GM19397 (cell line): ENCODE measurements at regions not wholly inside any gene's neighbourhood (a gene's known extent, or its start where the extent isn't known, plus 50 kb on each side); places are given as distances from the start of the nearest gene placed in this dataset.
"Not testable (repeated sequence)": the region's sequence is repeated elsewhere in the genome, so short reads cannot be mapped to it uniquely, and the experiment has no call there.

Experiments
- ATAC-seq: cut with Tn5 transposase; IDR thresholded peaks from one replicate; pipeline ENCODE4 v1.9.1; 2021; ENCODE audit warnings: mild to moderate bottlenecking, moderate library complexity; ENCODE audit not compliant: unreplicated experiment

- ATAC-seq, result no peak
These were observed 117.5 kb upstream of the HGF start for GRCh38 chr7:81887098-81888090.

- ATAC-seq, result no peak
These were observed 116.4 kb upstream of the HGF start for GRCh38 chr7:81886211-81886764.

GRCh38 chr7:81884817-81885216 lies 115.0 kb upstream of the HGF start:
- ATAC-seq, result no peak

GRCh38 chr7:81883801-81884393 lies 114.0 kb upstream of the HGF start:
- no peak for ATAC-seq

- no peak for ATAC-seq
These were observed 112.2 kb upstream of the HGF start for GRCh38 chr7:81882086-81882485.

GRCh38 chr7:81877890-81878289 lies 108.0 kb upstream of the HGF start:
- ATAC-seq, result no peak

- no peak for ATAC-seq
These were observed 103.7 kb upstream of the HGF start for GRCh38 chr7:81873559-81873958.

- ATAC-seq, result no peak
These were observed 101.9 kb upstream of the HGF start for GRCh38 chr7:81871606-81872265.

- no peak for ATAC-seq
These were observed 100.8 kb upstream of the HGF start for GRCh38 chr7:81870608-81871007.

- ATAC-seq, result no peak
These were observed 99.8 kb upstream of the HGF start for GRCh38 chr7:81869670-81870069.

- ATAC-seq, result no peak
These were observed 95.9 kb upstream of the HGF start for GRCh38 chr7:81865754-81866153.

- no peak for ATAC-seq
These were observed 89.6 kb upstream of the HGF start for GRCh38 chr7:81859433-81859832.

GRCh38 chr7:81858820-81859219 lies 89.0 kb upstream of the HGF start:
- not testable (repeated sequence) for ATAC-seq

GRCh38 chr7:81857385-81857784 lies 87.5 kb upstream of the HGF start:
- ATAC-seq, result no peak

GRCh38 chr7:81854518-81854917 lies 84.7 kb upstream of the HGF start:
- ATAC-seq, result no peak

GRCh38 chr7:81852701-81853100 lies 82.9 kb upstream of the HGF start:
- no peak for ATAC-seq

- ATAC-seq, result no peak
These were observed 81.6 kb upstream of the HGF start for GRCh38 chr7:81851413-81851812.

GRCh38 chr7:81846398-81846797 lies 76.6 kb upstream of the HGF start:
- no peak for ATAC-seq

- peak; percentile 49 for ATAC-seq
These were observed 75.9 kb upstream of the HGF start for GRCh38 chr7:81845744-81846241.

GRCh38 chr7:81843657-81844056 lies 73.8 kb upstream of the HGF start:
- ATAC-seq, result not testable (repeated sequence)

GRCh38 chr7:81842361-81842760 lies 72.5 kb upstream of the HGF start:
- ATAC-seq, result no peak
